Caco-2 (cell line): ENCODE measurements at regions not wholly inside any gene's neighbourhood (a gene's known extent, or its start where the extent isn't known, plus 50 kb on each side); places are given as distances from the start of the nearest gene placed in this dataset.

Experiments
- BruUV-seq: library from RNA; stranded (reverse); fragments of 400-500 nt; replicated peaks from 2 replicates; lab custom pipeline; 2021; lab: Mats Ljungman, UMichigan
- CTCF ChIA-PET: fragments of 300-600 bp; sonication (Branson Sonifier 250); formaldehyde crosslinking; loops from one replicate; lab custom pipeline; 2022; ENCODE audit warnings: antibody characterized with exemption; lab: Charles Lee
- POLR2A ChIA-PET: fragments of 300-600 bp; sonication (Branson Sonifier 250); formaldehyde crosslinking; loops from one replicate; lab custom pipeline; 2022; ENCODE audit warnings: antibody characterized with exemption; lab: Charles Lee
- DNase-seq, 2 experiments: peaks; one replicate each; pipeline versions ENCODE4 v3.0.0 to v3.0.0-alpha.2; 2020 to 2022
- H3K27me3 ChIP-seq: replicated peaks from 2 replicates; pipeline ENCODE4 v1.6.0; 2011; ENCODE audit warnings: low read length; ENCODE audit not compliant: control insufficient read depth, insufficient read depth
- H3K36me3 ChIP-seq: 2 replicates; pipeline ENCODE4 v1.5.1; 2011; ENCODE audit warnings: low read length; ENCODE audit not compliant: control insufficient read depth, insufficient read depth
- H3K4me1 ChIP-seq: fragments of 250-450 bp; sonication (Bioruptor Pico); 2 replicates; pipeline ENCODE4 v1.5.1; 2020; ENCODE audit warnings: mild to moderate bottlenecking
- H3K4me3 ChIP-seq: 2 replicates; pipeline ENCODE4 v1.5.1; 2011; ENCODE audit warnings: low read depth, mild to moderate bottlenecking, control low read depth, low read length
- H3K9me3 ChIP-seq: fragments of 250-450 bp; sonication (Bioruptor Pico); 2 replicates; pipeline ENCODE4 v1.5.1; 2020; ENCODE audit warnings: mild to moderate bottlenecking, moderate library complexity
- H3K27ac Mint-ChIP-seq: one replicate; pipeline ENCODE4 v1.8.0; 2022; ENCODE audit warnings: mixed read lengths; ENCODE audit not compliant: unreplicated experiment
- H3K27me3 Mint-ChIP-seq: one replicate; pipeline ENCODE4 v1.8.0; 2022; ENCODE audit warnings: mixed read lengths; ENCODE audit not compliant: insufficient read depth, unreplicated experiment
- H3K36me3 Mint-ChIP-seq: one replicate; pipeline ENCODE4 v1.8.0; 2022; ENCODE audit warnings: mild to moderate bottlenecking, mixed read lengths; ENCODE audit not compliant: insufficient read depth, unreplicated experiment
- H3K4me1 Mint-ChIP-seq: one replicate; pipeline ENCODE4 v1.8.0; 2022; ENCODE audit warnings: low read depth, mixed read lengths; ENCODE audit not compliant: unreplicated experiment
- H3K4me3 Mint-ChIP-seq: one replicate; pipeline ENCODE4 v1.8.0; 2022; ENCODE audit warnings: mild to moderate bottlenecking, moderate library complexity, mixed read lengths; ENCODE audit not compliant: unreplicated experiment
- H3K9me3 Mint-ChIP-seq: one replicate; pipeline ENCODE4 v1.8.0; 2022; ENCODE audit warnings: mixed read lengths; ENCODE audit not compliant: unreplicated experiment
- CTCF ChIP-seq, 2 experiments: fragments of 200-600 bp in 1 of 2; IDR thresholded peaks; 1 replicate in 1 of 2; 2 replicates in 1 of 2; pipeline versions ENCODE4 v1.5.1 to v1.8.0; 2011 to 2022; ENCODE audit warnings: antibody characterized with exemption in 1 of 2, control low read depth in 1 of 2, inconsistent platforms in 1 of 2, low read depth in 1 of 2, low read length in 1 of 2, mild to moderate bottlenecking in 1 of 2, moderate library complexity in 1 of 2; ENCODE audit not compliant: insufficient read depth in 1 of 2, severe bottlenecking in 1 of 2, unreplicated experiment in 1 of 2
- intact Hi-C: fragments of 100-400 bp; cut with micrococcal nuclease; formaldehyde crosslinking; loops from one replicate; pipeline ENCODE4 v1.10.0; 2022; ENCODE audit not compliant: unreplicated experiment

- no peaks in the 10 kb centered on the region; the same call in 1 of the 2 replicates for H3K27me3 ChIP-seq
- no peaks in the 10 kb centered on the region for H3K9me3 ChIP-seq
- no peaks in the 10 kb centered on the region for H3K4me1 ChIP-seq
- H3K4me3 Mint-ChIP-seq, result no peak overlapping the region
- DNase-seq, result no peak
- no peak overlapping the region for H3K4me3 ChIP-seq
- no peak overlapping the region for H3K27ac Mint-ChIP-seq
- no peak for TF ChIP-seq CTCF (IDR thresholded peaks at IDR 0.05; ENCODE audit: insufficient read depth in 1 of 2, low read depth in 1 of 2, low read length in 1 of 2, severe bottlenecking in 1 of 2, unreplicated experiment in 1 of 2)
- ChIA-PET CTCF (no interaction called here), POLR2A (no interaction called here)
- H3K4me1 Mint-ChIP-seq, result no peaks in the 10 kb centered on the region
- H3K36me3 ChIP-seq, result peaks cover 1% of the 10 kb centered on the region; the same call in 1 of the 2 replicates
- no peaks in the 10 kb centered on the region for H3K9me3 Mint-ChIP-seq
- intact Hi-C loops, result no loop called here
- no peaks in the 10 kb centered on the region for H3K36me3 Mint-ChIP-seq
- H3K27me3 Mint-ChIP-seq, result no peaks in the 10 kb centered on the region
- no TSS peak for BruUV-seq
Measured at GRCh38 chr10:21010615-21011014, 113.5 kb upstream of the NEBL start.

GRCh38 chr10:21003240-21003822 is 106.2 kb upstream of the NEBL start:
- intact Hi-C loops, result no loop called here
- POLR2A ChIA-PET, result interaction anchor here (0.6 kb wide), 1 partner anchor 870 kb away, joined by 4 read pairs; no protein-coding TSS in a partner anchor
- no peaks in the 10 kb centered on the region for H3K9me3 ChIP-seq
- no peak for DNase-seq
- no TSS peak for BruUV-seq
- no peaks in the 10 kb centered on the region for H3K27me3 Mint-ChIP-seq
- no peak overlapping the region for H3K27ac Mint-ChIP-seq
- H3K36me3 ChIP-seq, result no peaks in the 10 kb centered on the region
- no peaks in the 10 kb centered on the region for H3K4me1 Mint-ChIP-seq
- no peak for TF ChIP-seq CTCF (IDR thresholded peaks at IDR 0.05; ENCODE audit: insufficient read depth in 1 of 2, low read depth in 1 of 2, low read length in 1 of 2, severe bottlenecking in 1 of 2, unreplicated experiment in 1 of 2)
- no peaks in the 10 kb centered on the region for H3K27me3 ChIP-seq
- CTCF ChIA-PET, result no interaction called here
- H3K36me3 Mint-ChIP-seq, result no peaks in the 10 kb centered on the region
- H3K4me3 Mint-ChIP-seq, result no peak overlapping the region
- H3K4me1 ChIP-seq, result no peaks in the 10 kb centered on the region
- no peak overlapping the region for H3K4me3 ChIP-seq
- no peaks in the 10 kb centered on the region for H3K9me3 Mint-ChIP-seq

GRCh38 chr10:21002091-21002878 is 105.2 kb upstream of the NEBL start:
- H3K27ac Mint-ChIP-seq, result no peak overlapping the region
- Histone ChIP-seq H3K27me3 (no peaks in the 10 kb centered on the region), H3K4me1 (no peaks in the 10 kb centered on the region), H3K36me3 (no peaks in the 10 kb centered on the region), H3K9me3 (no peaks in the 10 kb centered on the region), H3K4me3 (no peak overlapping the region)
- H3K27me3 Mint-ChIP-seq, result no peaks in the 10 kb centered on the region
- CTCF ChIA-PET, result no interaction called here
- no peaks in the 10 kb centered on the region for H3K36me3 Mint-ChIP-seq
- no peaks in the 10 kb centered on the region for H3K4me1 Mint-ChIP-seq
- no peak for DNase-seq
- no peaks in the 10 kb centered on the region for H3K9me3 Mint-ChIP-seq
- POLR2A ChIA-PET, result no interaction called here
- intact Hi-C loops, result no loop called here
- no peak overlapping the region for H3K4me3 Mint-ChIP-seq
- BruUV-seq, result no TSS peak
- no peak for TF ChIP-seq CTCF (IDR thresholded peaks at IDR 0.05; ENCODE audit: insufficient read depth in 1 of 2, low read depth in 1 of 2, low read length in 1 of 2, severe bottlenecking in 1 of 2, unreplicated experiment in 1 of 2)
